Progenitor cell of endocrine pancreas (in vitro differentiated cells): ENCODE measurements at regions not wholly inside any gene's neighbourhood (a gene's known extent, or its start where the extent isn't known, plus 50 kb on each side); places are given as distances from the start of the nearest gene placed in this dataset.

ENCODE experiments used
- DNase-seq: peaks from one replicate; pipeline ENCODE4 v3.0.0; 2021; ENCODE audit warnings: low spot score; ENCODE audit not compliant: unreplicated experiment
- H3K27ac Mint-ChIP-seq: 2 replicates; pipeline ENCODE4 v1.8.0; 2021; ENCODE audit warnings: mild to moderate bottlenecking, moderate library complexity, mixed read lengths
- H3K27me3 Mint-ChIP-seq: 2 replicates; pipeline ENCODE4 v1.8.0; 2021; ENCODE audit warnings: mixed read lengths
- H3K36me3 Mint-ChIP-seq: 2 replicates; pipeline ENCODE4 v1.8.0; 2022; ENCODE audit warnings: mixed read lengths; ENCODE audit not compliant: insufficient read depth
- H3K4me1 Mint-ChIP-seq: 2 replicates; pipeline ENCODE4 v1.8.0; 2021; ENCODE audit warnings: low read depth, mixed read lengths
- H3K4me3 Mint-ChIP-seq: 2 replicates; pipeline ENCODE4 v1.8.0; 2021; ENCODE audit warnings: low read depth, mild to moderate bottlenecking, moderate library complexity, mixed read lengths
- H3K9me3 Mint-ChIP-seq: 2 replicates; pipeline ENCODE4 v1.8.0; 2021; ENCODE audit warnings: low read depth, mixed read lengths
- TF ChIP-seq, protein P1 (sequence below): fragments of 200-600 bp; sonication (generic); IDR thresholded peaks from one replicate; pipeline ENCODE4 v1.5.0; 2021; ENCODE audit warnings: antibody characterized with exemption, mild to moderate bottlenecking; ENCODE audit not compliant: unreplicated experiment

DNA sequence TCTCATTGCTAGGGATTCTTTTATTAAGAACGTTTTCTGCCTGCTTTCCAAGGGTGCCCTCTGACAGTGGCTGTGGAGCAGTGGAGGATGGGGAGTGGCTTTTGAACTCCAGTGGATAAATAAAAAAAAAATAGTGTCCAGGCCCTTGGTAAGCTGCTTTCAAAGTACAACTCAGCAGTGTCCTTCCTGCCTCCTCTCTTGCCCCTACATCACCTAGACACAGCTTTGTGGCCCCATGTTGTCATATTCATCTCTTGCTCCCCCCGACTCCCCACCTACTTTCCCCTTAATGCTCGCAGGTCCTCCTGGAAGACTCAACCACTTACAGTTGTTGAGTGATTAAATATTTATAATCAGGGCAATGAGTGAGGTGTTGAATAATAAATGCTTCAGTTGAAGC is 880.9 kb downstream of the BCL11B start:
- Mint-ChIP-seq H3K4me3 (no peak overlapping the region), H3K27ac (no peak overlapping the region), H3K27me3 (no peaks in the 10 kb centered on the region), H3K9me3 (peaks cover 3% of the 10 kb centered on the region), H3K36me3 (no peaks in the 10 kb centered on the region), H3K4me1 (no peaks in the 10 kb centered on the region)
- TF ChIP-seq, protein P1, sequence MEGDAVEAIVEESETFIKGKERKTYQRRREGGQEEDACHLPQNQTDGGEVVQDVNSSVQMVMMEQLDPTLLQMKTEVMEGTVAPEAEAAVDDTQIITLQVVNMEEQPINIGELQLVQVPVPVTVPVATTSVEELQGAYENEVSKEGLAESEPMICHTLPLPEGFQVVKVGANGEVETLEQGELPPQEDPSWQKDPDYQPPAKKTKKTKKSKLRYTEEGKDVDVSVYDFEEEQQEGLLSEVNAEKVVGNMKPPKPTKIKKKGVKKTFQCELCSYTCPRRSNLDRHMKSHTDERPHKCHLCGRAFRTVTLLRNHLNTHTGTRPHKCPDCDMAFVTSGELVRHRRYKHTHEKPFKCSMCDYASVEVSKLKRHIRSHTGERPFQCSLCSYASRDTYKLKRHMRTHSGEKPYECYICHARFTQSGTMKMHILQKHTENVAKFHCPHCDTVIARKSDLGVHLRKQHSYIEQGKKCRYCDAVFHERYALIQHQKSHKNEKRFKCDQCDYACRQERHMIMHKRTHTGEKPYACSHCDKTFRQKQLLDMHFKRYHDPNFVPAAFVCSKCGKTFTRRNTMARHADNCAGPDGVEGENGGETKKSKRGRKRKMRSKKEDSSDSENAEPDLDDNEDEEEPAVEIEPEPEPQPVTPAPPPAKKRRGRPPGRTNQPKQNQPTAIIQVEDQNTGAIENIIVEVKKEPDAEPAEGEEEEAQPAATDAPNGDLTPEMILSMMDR = no peak
- no peak for DNase-seq

GRCh38 chr14:98393527-98393926 is 878.5 kb downstream of the BCL11B start:
- Mint-ChIP-seq H3K4me3 (no peak overlapping the region), H3K27ac (no peak overlapping the region), H3K27me3 (no peaks in the 10 kb centered on the region), H3K9me3 (peaks cover 3% of the 10 kb centered on the region), H3K36me3 (no peaks in the 10 kb centered on the region), H3K4me1 (no peaks in the 10 kb centered on the region)
- TF ChIP-seq, protein P1 = no peak
- no peak for DNase-seq

GRCh38 chr14:98404811-98405210 is 867.2 kb downstream of the BCL11B start:
- Mint-ChIP-seq H3K4me3 (no peak overlapping the region), H3K27me3 (peaks cover 10% of the 10 kb centered on the region), H3K4me1 (no peaks in the 10 kb centered on the region), H3K36me3 (no peaks in the 10 kb centered on the region), H3K9me3 (no peaks in the 10 kb centered on the region), H3K27ac (no peak overlapping the region)
- TF ChIP-seq, protein P1 = no peak
- no peak for DNase-seq

- Mint-ChIP-seq H3K4me1 (no peaks in the 10 kb centered on the region), H3K27me3 (peaks cover 10% of the 10 kb centered on the region), H3K36me3 (no peaks in the 10 kb centered on the region), H3K9me3 (no peaks in the 10 kb centered on the region), H3K27ac (no peak overlapping the region), H3K4me3 (no peak overlapping the region)
- TF ChIP-seq, protein P1 = no peak
- DNase-seq = no peak
These were observed 863.9 kb downstream of the BCL11B start for GRCh38 chr14:98408024-98408555.

DNA sequence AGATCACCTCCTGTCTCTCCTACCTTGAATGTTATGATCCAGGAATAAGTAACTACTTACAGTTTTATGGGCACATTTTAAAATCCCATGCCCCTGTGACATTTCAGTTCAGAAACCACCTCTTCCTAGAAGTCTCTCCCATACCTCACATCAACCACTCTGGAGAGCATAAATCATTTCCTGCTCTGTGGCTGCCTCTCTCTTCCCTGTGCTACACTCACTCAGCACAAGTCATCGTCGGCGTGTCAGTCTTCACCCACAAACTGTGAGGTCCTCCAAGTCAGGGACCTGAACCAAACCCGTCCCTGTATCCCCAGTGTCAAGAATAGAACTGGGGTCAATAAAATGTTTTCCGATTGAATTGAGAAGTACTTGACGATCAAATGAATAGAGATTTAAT is 863.3 kb downstream of the BCL11B start:
- no peak for DNase-seq
- H3K9me3 Mint-ChIP-seq = no peaks in the 10 kb centered on the region
- TF ChIP-seq, protein P1 = no peak
- H3K4me1 Mint-ChIP-seq = no peaks in the 10 kb centered on the region
- no peak overlapping the region for H3K4me3 Mint-ChIP-seq
- H3K27me3 Mint-ChIP-seq = peaks cover 7% of the 10 kb centered on the region
- H3K36me3 Mint-ChIP-seq = no peaks in the 10 kb centered on the region
- H3K27ac Mint-ChIP-seq = no peak overlapping the region
